ENCODE measurements at regions not wholly inside any gene's neighbourhood (a gene's known extent, or its start where the extent isn't known, plus 50 kb on each side); places are given as distances from the start of the nearest gene placed in this dataset.

DNA sequence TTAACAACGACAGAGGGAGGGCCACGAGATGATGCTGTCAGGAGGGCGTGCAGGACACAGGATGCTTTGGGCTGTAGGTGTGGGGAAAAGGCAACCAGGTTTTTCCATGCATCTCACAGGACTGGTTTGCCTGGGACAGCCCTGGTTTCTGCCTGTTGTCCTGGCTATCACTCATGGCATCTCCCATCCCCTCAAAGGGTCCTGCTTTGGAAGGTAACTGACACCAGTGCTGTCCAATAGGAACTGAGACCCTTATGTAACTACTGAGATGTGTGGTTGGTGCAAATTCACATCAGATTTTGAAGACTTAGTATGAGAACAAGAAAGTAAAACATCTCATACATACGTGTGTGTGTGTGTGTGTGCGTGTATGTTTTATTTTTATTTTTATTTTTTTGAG is 144.2 kb downstream of the URI1 start:
- no peak for TF ChIP-seq POLR2A (IDR thresholded peaks at IDR 0.05)
- TF ChIP-seq, protein P1, sequence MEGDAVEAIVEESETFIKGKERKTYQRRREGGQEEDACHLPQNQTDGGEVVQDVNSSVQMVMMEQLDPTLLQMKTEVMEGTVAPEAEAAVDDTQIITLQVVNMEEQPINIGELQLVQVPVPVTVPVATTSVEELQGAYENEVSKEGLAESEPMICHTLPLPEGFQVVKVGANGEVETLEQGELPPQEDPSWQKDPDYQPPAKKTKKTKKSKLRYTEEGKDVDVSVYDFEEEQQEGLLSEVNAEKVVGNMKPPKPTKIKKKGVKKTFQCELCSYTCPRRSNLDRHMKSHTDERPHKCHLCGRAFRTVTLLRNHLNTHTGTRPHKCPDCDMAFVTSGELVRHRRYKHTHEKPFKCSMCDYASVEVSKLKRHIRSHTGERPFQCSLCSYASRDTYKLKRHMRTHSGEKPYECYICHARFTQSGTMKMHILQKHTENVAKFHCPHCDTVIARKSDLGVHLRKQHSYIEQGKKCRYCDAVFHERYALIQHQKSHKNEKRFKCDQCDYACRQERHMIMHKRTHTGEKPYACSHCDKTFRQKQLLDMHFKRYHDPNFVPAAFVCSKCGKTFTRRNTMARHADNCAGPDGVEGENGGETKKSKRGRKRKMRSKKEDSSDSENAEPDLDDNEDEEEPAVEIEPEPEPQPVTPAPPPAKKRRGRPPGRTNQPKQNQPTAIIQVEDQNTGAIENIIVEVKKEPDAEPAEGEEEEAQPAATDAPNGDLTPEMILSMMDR (IDR thresholded peaks at IDR 0.05): no peak

Measured in thyroid gland (tissue), 4 donors.